ENCODE measurements at regions not wholly inside any gene's neighbourhood (a gene's known extent, or its start where the extent isn't known, plus 50 kb on each side); places are given as distances from the start of the nearest gene placed in this dataset.

GRCh38 chr10:76697923-76698322, 939.7 kb downstream of the KCNMA1 start:
- TF ChIP-seq, protein P1, sequence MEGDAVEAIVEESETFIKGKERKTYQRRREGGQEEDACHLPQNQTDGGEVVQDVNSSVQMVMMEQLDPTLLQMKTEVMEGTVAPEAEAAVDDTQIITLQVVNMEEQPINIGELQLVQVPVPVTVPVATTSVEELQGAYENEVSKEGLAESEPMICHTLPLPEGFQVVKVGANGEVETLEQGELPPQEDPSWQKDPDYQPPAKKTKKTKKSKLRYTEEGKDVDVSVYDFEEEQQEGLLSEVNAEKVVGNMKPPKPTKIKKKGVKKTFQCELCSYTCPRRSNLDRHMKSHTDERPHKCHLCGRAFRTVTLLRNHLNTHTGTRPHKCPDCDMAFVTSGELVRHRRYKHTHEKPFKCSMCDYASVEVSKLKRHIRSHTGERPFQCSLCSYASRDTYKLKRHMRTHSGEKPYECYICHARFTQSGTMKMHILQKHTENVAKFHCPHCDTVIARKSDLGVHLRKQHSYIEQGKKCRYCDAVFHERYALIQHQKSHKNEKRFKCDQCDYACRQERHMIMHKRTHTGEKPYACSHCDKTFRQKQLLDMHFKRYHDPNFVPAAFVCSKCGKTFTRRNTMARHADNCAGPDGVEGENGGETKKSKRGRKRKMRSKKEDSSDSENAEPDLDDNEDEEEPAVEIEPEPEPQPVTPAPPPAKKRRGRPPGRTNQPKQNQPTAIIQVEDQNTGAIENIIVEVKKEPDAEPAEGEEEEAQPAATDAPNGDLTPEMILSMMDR (IDR thresholded peaks at IDR 0.05): no peak
- no peak for TF ChIP-seq POLR2A (IDR thresholded peaks at IDR 0.05)

All from lower leg skin (tissue), 3 donors.